HG03039 (cell line): ENCODE measurements at regions not wholly inside any gene's neighbourhood (a gene's known extent, or its start where the extent isn't known, plus 50 kb on each side); places are given as distances from the start of the nearest gene placed in this dataset.
"Not testable (repeated sequence)": the region's sequence is repeated elsewhere in the genome, so short reads cannot be mapped to it uniquely, and the experiment has no call there.

Experiments used
- ATAC-seq: cut with Tn5 transposase; IDR thresholded peaks from one replicate; pipeline ENCODE4 v1.9.1; 2021; ENCODE audit warnings: mild to moderate bottlenecking, moderate library complexity; ENCODE audit not compliant: unreplicated experiment

DNA sequence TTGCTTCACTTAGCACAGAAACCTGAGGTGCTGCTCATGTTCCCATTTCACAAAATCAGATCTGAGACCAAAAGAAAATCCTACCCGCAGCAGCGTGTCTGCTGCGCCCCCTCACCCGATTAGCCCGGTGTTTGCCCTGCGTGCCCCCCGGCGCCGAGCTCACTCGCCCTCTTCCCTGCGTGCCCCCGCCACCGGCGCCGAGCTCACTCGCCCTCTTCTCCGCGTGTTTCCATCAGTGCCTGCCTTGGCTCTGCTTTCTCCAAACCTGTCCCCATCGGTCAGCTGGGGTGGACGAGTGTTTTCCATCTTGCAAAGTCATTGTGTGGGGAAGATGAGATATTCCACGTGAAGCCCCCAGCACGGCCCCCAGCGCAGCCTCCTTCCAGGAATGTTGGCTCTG is 225.3 kb upstream of the PITRM1 start:
- no peak for ATAC-seq

DNA sequence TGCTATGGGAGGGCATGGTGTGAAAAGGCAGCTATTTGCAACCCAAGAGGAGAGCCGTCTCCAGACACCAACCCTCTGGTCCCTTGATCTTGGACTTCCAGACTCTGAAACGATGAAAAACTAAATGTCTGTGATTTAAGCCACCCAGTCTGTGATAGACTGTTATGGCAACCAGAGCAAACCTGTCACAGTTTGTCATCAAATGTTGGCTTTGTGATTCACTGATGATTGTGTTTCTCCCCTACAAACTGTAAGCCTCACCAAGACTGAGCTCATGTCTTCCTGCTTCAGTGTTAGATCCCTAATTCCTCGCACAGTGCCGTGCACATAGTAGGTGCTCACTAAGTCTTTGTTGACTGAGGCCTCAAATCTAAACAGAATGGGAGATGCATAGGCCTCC is 224.6 kb upstream of the PITRM1 start:
- no peak for ATAC-seq

GRCh38 chr10:3396116-3396515 is 223.5 kb upstream of the PITRM1 start:
- no peak for ATAC-seq

DNA sequence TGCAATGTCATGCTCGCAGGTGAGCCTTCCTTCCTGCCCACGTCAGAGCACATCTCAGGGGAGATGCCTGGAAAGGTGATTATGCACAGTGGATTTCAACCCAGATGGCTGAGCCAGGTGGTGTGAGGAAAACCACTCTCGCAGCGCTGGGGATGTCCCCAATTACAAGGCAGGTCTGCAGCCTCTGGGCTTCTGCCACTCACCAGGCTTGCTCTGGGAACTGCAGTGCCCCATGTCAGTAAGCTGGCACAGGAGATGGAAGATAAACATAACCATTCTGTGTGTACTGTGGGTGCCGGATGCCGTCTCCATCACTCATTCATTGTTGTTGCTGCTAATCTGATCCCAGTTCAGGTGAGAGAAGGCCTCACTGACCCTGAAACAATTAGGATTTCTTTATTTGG is 222.9 kb upstream of the PITRM1 start:
- no peak for ATAC-seq

GRCh38 chr10:3395041-3395440 is 222.5 kb upstream of the PITRM1 start:
- no peak for ATAC-seq

GRCh38 chr10:3393958-3394357 is 221.4 kb upstream of the PITRM1 start:
- no peak for ATAC-seq

- no peak for ATAC-seq
Observed at GRCh38 chr10:3391657-3392056, 219.1 kb upstream of the PITRM1 start.

GRCh38 chr10:3389130-3389529 is 216.5 kb upstream of the PITRM1 start:
- ATAC-seq: no peak

GRCh38 chr10:3385487-3385886 is 212.9 kb upstream of the PITRM1 start:
- no peak for ATAC-seq

GRCh38 chr10:3382092-3382491 is 209.5 kb upstream of the PITRM1 start:
- ATAC-seq: no peak

GRCh38 chr10:3380406-3381050 is 207.9 kb upstream of the PITRM1 start:
- no peak for ATAC-seq

- ATAC-seq: no peak
Observed at GRCh38 chr10:3376631-3377030, 204.0 kb upstream of the PITRM1 start.

DNA sequence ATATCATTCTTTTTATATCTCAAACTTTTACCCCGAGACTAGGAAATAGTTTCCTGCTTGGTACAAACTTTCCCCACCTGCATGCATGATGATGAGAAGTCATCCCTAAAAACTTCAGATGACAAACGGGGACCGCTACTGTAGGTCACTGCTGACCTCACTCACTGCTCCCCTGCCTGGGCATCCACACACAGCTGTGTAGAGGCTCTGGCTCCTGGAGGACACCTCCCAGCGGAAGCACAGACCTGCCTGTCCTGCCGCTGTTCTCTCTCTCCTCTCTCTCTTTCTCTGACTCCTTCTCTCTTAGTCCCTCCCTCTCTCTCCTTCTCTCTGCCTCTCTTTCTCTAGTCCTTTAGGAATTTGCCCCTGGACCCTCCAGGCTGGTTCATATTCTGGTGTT is 202.9 kb upstream of the PITRM1 start:
- ATAC-seq: no peak

GRCh38 chr10:3374914-3375313 is 202.3 kb upstream of the PITRM1 start:
- no peak for ATAC-seq

- ATAC-seq: not testable (repeated sequence)
Observed at GRCh38 chr10:3373374-3374027, 200.9 kb upstream of the PITRM1 start.

DNA sequence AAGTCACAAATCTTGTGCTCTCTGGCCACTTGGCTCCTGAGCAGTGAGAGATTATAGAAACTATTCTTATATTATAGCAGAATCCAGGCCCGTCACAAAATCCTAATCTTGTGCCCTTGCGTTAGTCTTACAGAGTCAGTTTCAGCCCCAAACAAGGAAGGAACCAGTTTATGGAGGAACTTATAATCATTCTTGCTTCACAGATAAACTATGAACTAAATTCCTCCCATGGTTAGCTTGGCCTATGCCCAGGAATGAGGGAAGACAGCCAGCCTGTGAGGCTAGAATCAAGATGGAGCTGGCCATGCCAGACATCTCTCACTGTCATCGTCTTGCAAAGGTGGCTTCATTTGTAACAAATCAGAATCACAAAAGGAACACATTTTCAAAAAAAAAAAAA is 199.7 kb upstream of the PITRM1 start:
- ATAC-seq: no peak

DNA sequence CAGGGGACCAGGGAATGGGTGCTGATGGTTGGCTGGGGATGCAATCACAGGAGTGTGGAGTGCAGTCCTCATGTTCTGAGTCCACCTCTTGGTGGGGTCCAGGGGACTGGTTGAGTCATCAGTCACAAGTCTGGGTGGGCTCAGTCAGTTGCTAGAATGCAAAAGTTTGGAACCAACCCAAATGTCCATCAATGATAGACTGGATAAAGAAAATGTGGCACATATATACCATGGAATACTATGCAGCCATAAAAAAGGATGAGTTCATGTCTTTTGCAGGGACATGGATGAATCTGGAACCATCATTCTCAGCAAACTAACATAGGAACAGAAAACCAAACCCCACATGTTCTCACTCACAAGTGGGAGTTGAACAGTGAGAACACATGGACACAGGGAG is 199.0 kb upstream of the PITRM1 start:
- ATAC-seq: not testable (repeated sequence)

GRCh38 chr10:3366735-3367405 is 194.3 kb upstream of the PITRM1 start:
- ATAC-seq: no peak

- no peak for ATAC-seq
Observed at GRCh38 chr10:3366043-3366442, 193.5 kb upstream of the PITRM1 start.

- no peak for ATAC-seq
Observed at GRCh38 chr10:3365630-3366029, 193.0 kb upstream of the PITRM1 start.

GRCh38 chr10:3364768-3365480 is 192.3 kb upstream of the PITRM1 start:
- no peak for ATAC-seq
